ENCODE measurements at regions not wholly inside any gene's neighbourhood (a gene's known extent, or its start where the extent isn't known, plus 50 kb on each side); places are given as distances from the start of the nearest gene placed in this dataset.
"Not testable (repeated sequence)": the region's sequence is repeated elsewhere in the genome, so short reads cannot be mapped to it uniquely, and the experiment has no call there.

DNA sequence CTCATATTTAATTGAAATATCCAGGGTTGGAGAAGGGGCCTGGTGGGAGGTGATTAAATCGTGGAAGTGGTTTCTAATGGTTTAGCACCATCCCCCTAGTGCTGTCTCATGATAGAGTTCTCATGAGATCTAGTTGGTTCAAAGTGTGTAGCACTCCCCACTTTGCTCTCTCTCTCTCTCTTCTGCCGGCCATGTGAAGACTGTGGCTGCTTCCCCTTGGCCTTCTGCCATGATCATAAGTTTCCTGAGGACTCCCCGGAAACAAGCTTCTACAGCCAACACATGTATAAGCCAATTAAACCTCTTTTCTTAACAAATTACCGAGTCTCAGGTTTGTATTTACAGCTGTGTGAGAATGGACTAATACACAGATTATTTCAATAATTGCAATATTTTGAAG lies 305.8 kb upstream of the KCND2 start:
- Histone ChIP-seq H3K4me3 (no peak overlapping the region), H3K4me1 (no peaks in the 10 kb centered on the region), H3K9me3 (no peaks in the 10 kb centered on the region), H3K27me3 (no peaks in the 10 kb centered on the region), H3K27ac (no peak overlapping the region), H3K36me3 (no peaks in the 10 kb centered on the region)
- WGBS, 4 donors: 45 to 52% (median 49%) methylated on average over 4 of the region's 4 CpGs
- ATAC-seq (no peak), DNase-seq (no peak)
- intact Hi-C loops (cut with DNase I): no loop called here
- TF ChIP-seq CTCF (IDR thresholded peaks at IDR 0.05): no peak
- no peak for TF ChIP-seq POLR2A (IDR thresholded peaks at IDR 0.05)

DNA sequence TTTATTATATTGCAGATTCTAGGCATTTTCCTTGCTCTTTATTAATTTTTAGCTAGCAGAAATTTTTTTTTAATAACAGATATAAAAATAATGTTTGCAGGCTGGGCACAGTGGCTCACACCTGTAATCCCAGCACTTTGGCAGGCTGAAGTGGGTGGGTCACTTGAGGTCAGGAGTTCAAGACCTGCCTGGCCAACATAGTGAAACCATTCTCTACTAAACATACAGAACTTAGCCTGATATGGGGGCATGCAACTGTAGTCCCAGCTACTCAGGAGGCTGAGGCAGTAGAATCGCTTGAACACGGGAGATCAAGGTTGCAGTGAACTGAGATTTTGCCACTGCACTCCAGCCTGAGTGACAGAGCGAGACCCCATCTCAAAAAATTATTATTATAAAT lies 304.6 kb upstream of the KCND2 start:
- H3K27me3 ChIP-seq; H3K36me3 ChIP-seq; intact Hi-C loops (cut with DNase I); H3K27ac ChIP-seq; H3K4me1 ChIP-seq; H3K4me3 ChIP-seq; ATAC-seq; DNase-seq; H3K9me3 ChIP-seq: not testable (repeated sequence)
- 85 to 92% (median 91%) methylated on average over 3 of the region's 3 CpGs for WGBS, 4 donors

DNA sequence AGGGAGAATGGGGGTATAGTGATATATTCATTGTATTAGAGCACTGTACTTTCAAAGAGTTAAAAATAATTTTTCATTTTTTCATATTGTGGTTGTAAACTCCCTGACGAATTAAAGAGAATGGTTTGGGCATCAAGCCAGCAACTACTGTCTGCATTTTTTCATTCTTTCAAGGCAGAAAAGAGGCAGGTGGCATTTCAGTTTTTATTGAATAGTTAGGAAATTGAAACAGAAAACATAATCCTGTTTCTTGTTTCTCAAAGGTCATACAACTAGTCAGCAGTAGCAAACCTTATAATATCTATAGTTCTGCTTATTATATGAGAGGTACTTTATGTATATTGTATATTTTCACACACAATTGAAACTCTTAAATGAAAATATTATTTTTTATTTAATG lies 303.9 kb upstream of the KCND2 start:
- ATAC-seq: no peak
- no peak for DNase-seq
- TF ChIP-seq CTCF (IDR thresholded peaks at IDR 0.05) (no peak), POLR2A (IDR thresholded peaks at IDR 0.05) (no peak)
- no peaks in the 10 kb centered on the region for H3K9me3 ChIP-seq
- intact Hi-C loops (cut with DNase I): no loop called here
- WGBS, 4 donors: 12 to 19% (median 15%) methylated on average over 1 of the region's 1 CpG
- no peak overlapping the region for H3K27ac ChIP-seq
- H3K27me3 ChIP-seq: no peaks in the 10 kb centered on the region
- H3K4me1 ChIP-seq: no peaks in the 10 kb centered on the region
- no peak overlapping the region for H3K4me3 ChIP-seq
- H3K36me3 ChIP-seq: no peaks in the 10 kb centered on the region

GRCh38 chr7:119969763-119970162 lies 303.2 kb upstream of the KCND2 start:
- intact Hi-C loops (cut with DNase I): no loop called here
- no peak for ATAC-seq

More at GRCh38 chr7:119969763-119970162, 303.2 kb upstream of the KCND2 start:
- Histone ChIP-seq H3K36me3 (no peaks in the 10 kb centered on the region), H3K4me3 (no peak overlapping the region), H3K4me1 (no peaks in the 10 kb centered on the region), H3K9me3 (no peaks in the 10 kb centered on the region), H3K27ac (no peak overlapping the region), H3K27me3 (no peaks in the 10 kb centered on the region)
- TF ChIP-seq CTCF (IDR thresholded peaks at IDR 0.05): no peak
- no peak for DNase-seq
- 70 to 80% (median 78%) methylated on average over 2 of the region's 2 CpGs for WGBS, 4 donors

All from heart left ventricle (tissue), 16 donors.